Common myeloid progenitor, CD34-positive (primary cell): ENCODE measurements at regions not wholly inside any gene's neighbourhood (a gene's known extent, or its start where the extent isn't known, plus 50 kb on each side); places are given as distances from the start of the nearest gene placed in this dataset.

Source experiments
- CTCF ChIA-PET: fragments of 350-600 bp; sonication (Branson Sonifier 250); formaldehyde crosslinking; loops from one replicate; lab custom pipeline; 2021; ENCODE audit warnings: antibody characterized with exemption; lab: Charles Lee
- POLR2A ChIA-PET: fragments of 350-600 bp; sonication (Branson Sonifier 250); formaldehyde crosslinking; loops from one replicate; lab custom pipeline; 2021; ENCODE audit warnings: antibody characterized with exemption; lab: Charles Lee
- DNase-seq, 3 donors: peaks; one replicate each; pipeline versions ENCODE4 v3.0.0 to v3.0.0-alpha.2; 2013
- H3K27ac ChIP-seq, 2 experiments: 1 replicate in 1 of 2; 2 replicates in 1 of 2; pipeline ENCODE4 v1.7.0; 2013; ENCODE audit warnings: inconsistent platforms in 2 of 2, low read length in 2 of 2, mild to moderate bottlenecking in 2 of 2, low read depth in 1 of 2, moderate library complexity in 1 of 2; ENCODE audit not compliant: severe bottlenecking in 2 of 2, insufficient read depth in 1 of 2, poor library complexity in 1 of 2
- H3K27me3 ChIP-seq, 5 experiments: replicated peaks in 2 of 5; 1 replicate in 3 of 5; 2 replicates in 2 of 5; pipeline versions ENCODE4 v1.6.1 to v1.7.0; 2013; ENCODE audit warnings: low read length in 4 of 5, mild to moderate bottlenecking in 2 of 5, moderate library complexity in 2 of 5, inconsistent platforms in 1 of 5; ENCODE audit not compliant: insufficient read depth in 5 of 5, control insufficient read depth in 4 of 5
- H3K36me3 ChIP-seq, 4 experiments: 1 replicate in 2 of 4; 2 replicates in 2 of 4; pipeline versions ENCODE4 v1.6.1 to v1.7.0; 2013; ENCODE audit warnings: low read length in 3 of 4, control low read depth in 1 of 4, mild to moderate bottlenecking in 1 of 4; ENCODE audit not compliant: control insufficient read depth in 4 of 4, insufficient read depth in 4 of 4
- H3K4me1 ChIP-seq, 4 experiments: 1 replicate in 3 of 4; 2 replicates in 1 of 4; pipeline versions ENCODE4 v1.6.1 to v1.7.1; 2013; ENCODE audit warnings: low read length in 3 of 4, mild to moderate bottlenecking in 3 of 4, control low read depth in 1 of 4, inconsistent platforms in 1 of 4, moderate library complexity in 1 of 4; ENCODE audit not compliant: control insufficient read depth in 4 of 4, insufficient read depth in 4 of 4; ENCODE audit errors: control extremely low read depth in 1 of 4
- H3K4me3 ChIP-seq, 7 experiments: 1 replicate in 4 of 7; 2 replicates in 3 of 7; pipeline versions ENCODE4 v1.5.1 to v1.7.0; 2013; ENCODE audit warnings: mild to moderate bottlenecking in 7 of 7, low read length in 6 of 7, moderate library complexity in 6 of 7, inconsistent platforms in 2 of 7, low read depth in 2 of 7, control low read depth in 1 of 7; ENCODE audit not compliant: insufficient read depth in 4 of 7, control insufficient read depth in 1 of 7; ENCODE audit errors: extremely low read depth in 1 of 7
- H3K9me3 ChIP-seq, 5 experiments: 1 replicate in 4 of 5; 2 replicates in 1 of 5; pipeline versions ENCODE4 v1.6.1 to v1.7.1; 2013; ENCODE audit warnings: low read length in 4 of 5, mild to moderate bottlenecking in 2 of 5, inconsistent platforms in 1 of 5, low read depth in 1 of 5, moderate library complexity in 1 of 5; ENCODE audit not compliant: control insufficient read depth in 4 of 5, insufficient read depth in 2 of 5; ENCODE audit errors: control extremely low read depth in 1 of 5
- WGBS: methylation state at CpG from one replicate; pipeline ENCODE4 v1.1.5; 2013; ENCODE audit not compliant: insufficient coverage; 5-methylcytosine and 5-hydroxymethylcytosine counted together

DNA sequence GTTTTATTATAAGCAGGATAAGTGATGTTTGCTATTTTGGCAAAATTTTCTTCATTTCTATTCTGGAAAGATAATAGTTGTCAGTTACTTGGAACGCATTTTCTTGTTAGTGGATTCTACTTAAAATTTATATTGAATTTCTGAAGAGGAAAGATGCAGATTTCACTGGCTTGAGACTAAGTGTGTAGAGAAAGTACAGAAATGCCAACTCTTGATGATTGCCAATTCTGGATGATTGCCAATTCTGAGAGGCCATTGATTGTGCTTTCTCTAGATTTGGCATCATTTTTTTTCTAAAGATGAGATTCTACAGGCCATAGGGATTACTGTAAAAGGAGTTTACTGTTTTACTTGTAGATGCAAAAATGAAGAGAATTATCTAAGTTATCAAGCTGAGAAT lies 58.9 kb upstream of the CNTN3 start:
- H3K4me1 ChIP-seq: no peaks in the 10 kb centered on the region
- H3K36me3 ChIP-seq: no peaks in the 10 kb centered on the region
- H3K4me3 ChIP-seq: no peak overlapping the region
- no peaks in the 10 kb centered on the region for H3K9me3 ChIP-seq
- H3K27me3 ChIP-seq: no peaks in the 10 kb centered on the region
- ChIA-PET CTCF (no interaction called here), POLR2A (no interaction called here)
- H3K27ac ChIP-seq: no peak overlapping the region
- no peak for DNase-seq
- WGBS: 100% methylated on average over 1 of the region's 1 CpG

DNA sequence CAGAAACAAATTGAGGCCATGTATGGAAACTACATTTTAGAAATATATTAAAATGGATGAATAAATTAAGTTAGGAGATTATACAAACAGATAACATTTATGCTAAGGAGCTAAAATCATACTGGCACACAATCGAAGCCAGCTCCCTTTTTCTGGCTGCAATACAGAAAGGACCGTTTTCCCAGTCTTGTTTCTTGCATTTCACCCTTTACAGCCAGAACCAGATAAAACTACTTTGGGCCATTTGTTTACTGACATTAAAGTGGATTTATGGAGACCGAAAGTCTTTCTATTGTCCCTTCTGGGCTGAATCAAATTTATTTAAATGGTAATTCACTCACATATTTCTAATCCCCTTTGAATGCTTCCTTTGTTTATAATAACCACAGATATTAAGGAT lies 50.1 kb upstream of the CNTN3 start:
- WGBS: 88% methylated on average over 1 of the region's 3 CpGs
- no peaks in the 10 kb centered on the region for H3K27me3 ChIP-seq
- peaks cover 0 to 4% (median 0%) of the 10 kb centered on the region in 5 experiments for H3K9me3 ChIP-seq
- POLR2A ChIA-PET: no interaction called here
- no peaks in the 10 kb centered on the region for H3K36me3 ChIP-seq
- no peaks in the 10 kb centered on the region for H3K4me1 ChIP-seq
- H3K4me3 ChIP-seq: no peak overlapping the region
- DNase-seq: no peak
- H3K27ac ChIP-seq: no peak overlapping the region
- CTCF ChIA-PET: interaction anchor here (1.4 kb wide), 1 partner anchor 10 kb away, joined by 3 read pairs; no protein-coding TSS in a partner anchor
